RWPE1 (cell line): ENCODE measurements at regions not wholly inside any gene's neighbourhood (a gene's known extent, or its start where the extent isn't known, plus 50 kb on each side); places are given as distances from the start of the nearest gene placed in this dataset.
A peak's percentile ranks its signal among the peaks of the same experiment; 100 is the strongest.
"Not testable (repeated sequence)": the region's sequence is repeated elsewhere in the genome, so short reads cannot be mapped to it uniquely, and the experiment has no call there.

Experiments used
- CTCF ChIA-PET: fragments of 350-600 bp; sonication (Branson Sonifier 250); formaldehyde crosslinking; extraction: SDS; loops from one replicate; lab custom pipeline; 2021; lab: Yijun Ruan, JAX
- POLR2A ChIA-PET: fragments of 400-600 bp; formaldehyde crosslinking; extraction: SDS; loops from one replicate; lab custom pipeline; 2020; ENCODE audit warnings: antibody characterized with exemption; ENCODE audit not compliant: low non-redundant PET; lab: Yijun Ruan, JAX
- DNase-seq: peaks from one replicate; pipeline ENCODE4 v3.0.0; 2012; ENCODE audit warnings: low spot score
- H3K27ac ChIP-seq: fragments of 450-650 bp; 2 replicates; pipeline ENCODE4 v1.5.1; 2017
- CTCF ChIP-seq: fragments of 450-650 bp; conservative IDR thresholded peaks from 2 replicates; pipeline ENCODE4 v1.5.1; 2017; ENCODE audit warnings: low read depth, mild to moderate bottlenecking

GRCh38 chr5:147095740-147096139 lies 139.1 kb upstream of the STK32A start:
- POLR2A ChIA-PET, result no interaction called here
- no peak for DNase-seq
- no peak overlapping the region for H3K27ac ChIP-seq
- TF ChIP-seq CTCF, result no peak
- CTCF ChIA-PET, result no interaction called here

GRCh38 chr5:147098233-147098790 lies 136.5 kb upstream of the STK32A start:
- ChIA-PET POLR2A (no interaction called here), CTCF (interaction anchor here (0.6 to 1.7 kb wide), 6 partner anchors 27 to 1729 kb away, joined by 3 to 6 read pairs (median 4); no protein-coding TSS in a partner anchor)
- no peak overlapping the region for H3K27ac ChIP-seq

GRCh38 chr5:147101659-147102369 lies 133.0 kb upstream of the STK32A start:
- no peak for DNase-seq

More at GRCh38 chr5:147098233-147098790, 136.5 kb upstream of the STK32A start:
- peak; percentile 20 for DNase-seq
- peak; percentile 15; the same call in 1 of the 2 replicates for TF ChIP-seq CTCF

GRCh38 chr5:147112899-147113298 lies 121.9 kb upstream of the STK32A start:
- H3K27ac ChIP-seq, result no peak overlapping the region
- ChIA-PET CTCF (no interaction called here), POLR2A (no interaction called here)
- TF ChIP-seq CTCF, result no peak
- no peak for DNase-seq

More at GRCh38 chr5:147101659-147102369, 133.0 kb upstream of the STK32A start:
- no peak overlapping the region for H3K27ac ChIP-seq
- POLR2A ChIA-PET, result no interaction called here
- no peak for TF ChIP-seq CTCF
- CTCF ChIA-PET, result interaction anchor here (0.6 kb wide), 1 partner anchor 92 kb away, joined by 3 read pairs; no protein-coding TSS in a partner anchor

- no peak for DNase-seq
- CTCF ChIA-PET, result no interaction called here
- no peak overlapping the region for H3K27ac ChIP-seq
- POLR2A ChIA-PET, result no interaction called here
- TF ChIP-seq CTCF, result no peak
Measured at GRCh38 chr5:147113967-147114366, 120.9 kb upstream of the STK32A start.

GRCh38 chr5:147139759-147140158 lies 95.1 kb upstream of the STK32A start:
- DNase-seq, H3K27ac ChIP-seq, POLR2A ChIA-PET: not testable (repeated sequence)
- CTCF ChIA-PET, result interaction anchor here (1.0 kb wide), 1 partner anchor 174 kb away, joined by 3 read pairs; no protein-coding TSS in a partner anchor

GRCh38 chr5:147140558-147140957 lies 94.3 kb upstream of the STK32A start:
- DNase-seq, result no peak
- H3K27ac ChIP-seq, result no peak overlapping the region
- TF ChIP-seq CTCF, result no peak
- ChIA-PET CTCF (no interaction called here), POLR2A (no interaction called here)

- POLR2A ChIA-PET, DNase-seq, H3K27ac ChIP-seq: not testable (repeated sequence)
- CTCF ChIA-PET, result interaction anchor here (0.7 kb wide), 1 partner anchor 22 kb away, joined by 5 read pairs; no protein-coding TSS in a partner anchor
Measured at GRCh38 chr5:147141580-147141979, 93.2 kb upstream of the STK32A start.
